Prostate gland (tissue), 2 donors: ENCODE measurements at regions not wholly inside any gene's neighbourhood (a gene's known extent, or its start where the extent isn't known, plus 50 kb on each side); places are given as distances from the start of the nearest gene placed in this dataset.
"Not testable (repeated sequence)": the region's sequence is repeated elsewhere in the genome, so short reads cannot be mapped to it uniquely, and the experiment has no call there.

Experiments
- DNase-seq: peaks from one replicate; pipeline ENCODE4 v3.0.0-alpha.2; 2019; ENCODE audit warnings: low spot score
- H3K27ac ChIP-seq, 2 donors: fragments of 200-600 bp; sonication (generic); 2 replicates each; pipeline ENCODE4 v1.5.1; 2017 to 2019
- H3K27me3 ChIP-seq: fragments of 200-600 bp; sonication (generic); replicated peaks from 2 replicates; pipeline ENCODE4 v1.5.1; 2019; ENCODE audit not compliant: insufficient read depth
- H3K36me3 ChIP-seq, 2 donors: fragments of 200-600 bp; sonication (generic); 1 replicate in 1 of 2; 2 replicates in 1 of 2; pipeline versions ENCODE4 v1.5.1 to v1.8.1; 2017 to 2019
- H3K4me1 ChIP-seq: fragments of 200-600 bp; sonication (generic); replicated peaks from 2 replicates; pipeline ENCODE4 v1.5.1; 2019
- H3K4me3 ChIP-seq, 2 donors: fragments of 200-600 bp; sonication (generic); 2 replicates each; pipeline ENCODE4 v1.5.1; 2017 to 2019
- H3K9me3 ChIP-seq: fragments of 200-600 bp; sonication (generic); 2 replicates; pipeline ENCODE4 v1.5.1; 2017
- POLR2A ChIP-seq: fragments of 450-650 bp; IDR thresholded peaks from one replicate; pipeline ENCODE4 v1.6.1; 2016; ENCODE audit warnings: antibody characterized with exemption, mild to moderate bottlenecking
- POLR2AphosphoS5 ChIP-seq: sonication (generic); formaldehyde crosslinking; IDR thresholded peaks from one replicate; pipeline ENCODE4 v1.6.1; 2017; ENCODE audit warnings: antibody characterized with exemption
- WGBS: methylation state at CpG from one replicate; pipeline ENCODE4 v1.1.5; 2018; 5-methylcytosine and 5-hydroxymethylcytosine counted together
- intact Hi-C: fragments of 100-400 bp; cut with DNase I; formaldehyde crosslinking; loops from one replicate; pipeline ENCODE4 v1.14.2; 2022
- TF ChIP-seq, protein P1 (sequence below), 4 experiments: fragments of 200-600 bp in 2 of 4; fragments of 450-650 bp in 2 of 4; sonication (generic) in 2 of 4; IDR thresholded peaks; 1 replicate in 3 of 4; 2 replicates in 1 of 4; pipeline ENCODE4 v1.5.1; 2016 to 2019; ENCODE audit warnings: antibody characterized with exemption in 4 of 4, mild to moderate bottlenecking in 2 of 4, moderate library complexity in 2 of 4

GRCh38 chr12:40444174-40444573 lies 219.4 kb downstream of the LRRK2 start:
- Histone ChIP-seq H3K4me3 (no peak overlapping the region), H3K27me3 (no peaks in the 10 kb centered on the region), H3K27ac (no peak overlapping the region), H3K4me1 (no peaks in the 10 kb centered on the region), H3K9me3 (no peaks in the 10 kb centered on the region), H3K36me3 (no peaks in the 10 kb centered on the region)
- intact Hi-C loops: no loop called here
- no peak for DNase-seq
- 83% methylated on average over 5 of the region's 5 CpGs for WGBS
- TF ChIP-seq, protein P1, sequence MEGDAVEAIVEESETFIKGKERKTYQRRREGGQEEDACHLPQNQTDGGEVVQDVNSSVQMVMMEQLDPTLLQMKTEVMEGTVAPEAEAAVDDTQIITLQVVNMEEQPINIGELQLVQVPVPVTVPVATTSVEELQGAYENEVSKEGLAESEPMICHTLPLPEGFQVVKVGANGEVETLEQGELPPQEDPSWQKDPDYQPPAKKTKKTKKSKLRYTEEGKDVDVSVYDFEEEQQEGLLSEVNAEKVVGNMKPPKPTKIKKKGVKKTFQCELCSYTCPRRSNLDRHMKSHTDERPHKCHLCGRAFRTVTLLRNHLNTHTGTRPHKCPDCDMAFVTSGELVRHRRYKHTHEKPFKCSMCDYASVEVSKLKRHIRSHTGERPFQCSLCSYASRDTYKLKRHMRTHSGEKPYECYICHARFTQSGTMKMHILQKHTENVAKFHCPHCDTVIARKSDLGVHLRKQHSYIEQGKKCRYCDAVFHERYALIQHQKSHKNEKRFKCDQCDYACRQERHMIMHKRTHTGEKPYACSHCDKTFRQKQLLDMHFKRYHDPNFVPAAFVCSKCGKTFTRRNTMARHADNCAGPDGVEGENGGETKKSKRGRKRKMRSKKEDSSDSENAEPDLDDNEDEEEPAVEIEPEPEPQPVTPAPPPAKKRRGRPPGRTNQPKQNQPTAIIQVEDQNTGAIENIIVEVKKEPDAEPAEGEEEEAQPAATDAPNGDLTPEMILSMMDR (IDR thresholded peaks at IDR 0.05): no peak
- no peak for TF ChIP-seq POLR2A
- TF ChIP-seq POLR2AphosphoS5: no peak

- Histone ChIP-seq H3K27ac (no peak overlapping the region), H3K27me3 (no peaks in the 10 kb centered on the region), H3K36me3 (no peaks in the 10 kb centered on the region), H3K9me3 (no peaks in the 10 kb centered on the region), H3K4me1 (no peaks in the 10 kb centered on the region), H3K4me3 (no peak overlapping the region)
- intact Hi-C loops: no loop called here
- TF ChIP-seq, protein P1 (IDR thresholded peaks at IDR 0.05): no peak
- TF ChIP-seq POLR2A: no peak
- no peak for DNase-seq
Measured at GRCh38 chr12:40446385-40446784, 221.6 kb downstream of the LRRK2 start.

DNA sequence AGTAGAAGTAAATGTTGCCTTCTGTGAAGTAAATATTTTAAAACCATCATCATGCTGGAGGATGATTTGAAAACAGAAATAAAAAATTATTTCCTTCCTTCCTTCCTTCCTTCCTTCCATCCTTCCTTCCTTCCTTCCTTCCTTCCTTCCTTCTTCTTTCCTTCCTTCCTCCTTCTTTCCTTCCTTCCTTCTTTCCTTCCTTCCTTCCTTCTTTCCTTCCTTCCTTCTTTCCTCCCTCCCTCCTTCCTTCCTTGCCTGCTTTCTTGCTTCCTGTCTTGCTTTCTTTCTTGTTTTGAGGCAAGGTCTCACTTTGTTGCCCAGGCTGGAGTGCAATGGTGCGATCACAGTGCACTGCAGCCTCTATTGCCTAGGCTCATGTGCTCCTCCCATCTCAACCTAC lies 223.7 kb downstream of the LRRK2 start:
- H3K36me3 ChIP-seq, H3K27ac ChIP-seq, intact Hi-C loops, H3K4me1 ChIP-seq, H3K9me3 ChIP-seq, DNase-seq, H3K27me3 ChIP-seq, H3K4me3 ChIP-seq: not testable (repeated sequence)
- WGBS: 95% methylated on average over 1 of the region's 1 CpG

DNA sequence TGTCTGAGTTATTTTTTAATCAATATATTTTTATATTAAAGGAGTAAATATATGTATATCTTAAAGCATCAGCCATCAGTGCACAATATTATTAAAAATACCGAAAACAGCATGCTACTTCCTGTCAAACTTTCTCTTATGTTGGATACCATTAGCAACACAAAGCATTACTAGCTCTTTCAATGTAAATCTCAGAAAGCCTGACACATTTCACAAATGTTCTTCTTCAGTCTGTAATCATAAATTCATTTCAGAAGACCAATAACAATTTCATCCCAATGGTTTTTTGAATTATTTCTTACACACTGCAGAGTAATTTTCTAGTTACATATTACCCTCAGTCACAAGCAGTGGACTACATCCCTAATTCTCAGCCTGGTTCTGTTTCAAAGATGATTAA lies 226.9 kb downstream of the LRRK2 start:
- 98% methylated on average over 1 of the region's 1 CpG for WGBS
- Histone ChIP-seq H3K27ac (no peak overlapping the region), H3K9me3 (no peaks in the 10 kb centered on the region), H3K36me3 (no peaks in the 10 kb centered on the region), H3K4me1 (no peaks in the 10 kb centered on the region), H3K27me3 (no peaks in the 10 kb centered on the region), H3K4me3 (no peak overlapping the region)
- TF ChIP-seq, protein P1 (IDR thresholded peaks at IDR 0.05): no peak
- TF ChIP-seq POLR2A (no peak), POLR2AphosphoS5 (no peak)
- no peak for DNase-seq
- intact Hi-C loops: no loop called here

DNA sequence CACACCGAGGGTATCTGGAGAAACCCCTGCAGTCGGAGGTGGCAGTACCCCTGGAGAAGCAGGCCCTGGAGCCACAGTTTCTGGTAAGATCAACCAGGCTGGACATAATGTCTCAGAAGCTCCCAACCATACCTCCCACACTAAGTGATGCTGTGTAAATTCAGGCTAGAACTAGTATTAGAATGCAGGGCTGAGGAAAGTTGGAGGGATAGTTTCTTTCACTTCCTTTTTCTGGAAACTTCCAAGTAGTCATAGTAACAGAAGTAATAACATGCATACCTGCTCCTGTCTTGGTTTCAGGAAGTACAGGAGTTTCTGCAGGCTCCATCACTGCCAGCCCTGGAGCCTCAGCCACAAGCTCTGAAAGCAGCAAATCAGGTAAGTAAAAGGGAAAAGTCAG lies 228.1 kb upstream of the CNTN1 start:
- TF ChIP-seq, protein P1 (IDR thresholded peaks at IDR 0.05): no peak
- TF ChIP-seq POLR2AphosphoS5: no peak
- WGBS: 80% methylated on average over 2 of the region's 2 CpGs
- DNase-seq: no peak
- Histone ChIP-seq H3K4me3 (no peak overlapping the region), H3K27me3 (no peaks in the 10 kb centered on the region), H3K9me3 (no peaks in the 10 kb centered on the region), H3K36me3 (no peaks in the 10 kb centered on the region), H3K4me1 (no peaks in the 10 kb centered on the region), H3K27ac (no peak overlapping the region)
- intact Hi-C loops: no loop called here

DNA sequence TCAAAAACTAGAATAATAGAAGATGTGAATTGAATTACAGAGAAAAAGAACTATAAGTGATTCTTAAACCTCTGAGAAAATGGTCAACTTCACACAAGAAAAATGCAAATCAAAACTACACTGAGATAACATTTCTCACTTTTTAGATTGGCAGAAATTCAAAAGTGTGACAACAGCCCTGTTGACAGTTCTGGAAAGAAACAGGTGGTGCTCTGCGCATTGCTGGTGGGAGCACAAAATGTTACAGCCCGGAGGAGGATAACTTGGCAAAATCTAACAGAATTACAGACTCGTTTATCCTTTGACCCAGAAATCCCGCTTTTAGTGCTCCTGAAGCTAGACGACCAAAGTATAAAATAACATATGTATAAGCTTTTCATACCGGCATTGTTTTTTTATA lies 222.5 kb upstream of the CNTN1 start:
- no peak for DNase-seq
- Histone ChIP-seq H3K27ac (no peak overlapping the region), H3K4me3 (no peak overlapping the region), H3K9me3 (no peaks in the 10 kb centered on the region), H3K36me3 (no peaks in the 10 kb centered on the region), H3K4me1 (no peaks in the 10 kb centered on the region), H3K27me3 (no peaks in the 10 kb centered on the region)
- intact Hi-C loops: no loop called here
- TF ChIP-seq POLR2A (no peak), POLR2AphosphoS5 (no peak)
- whole genome bisulfite sequencing: 25% methylated on average over 6 of the region's 6 CpGs
